H7 (cell line): ENCODE measurements at regions not wholly inside any gene's neighbourhood (a gene's known extent, or its start where the extent isn't known, plus 50 kb on each side); places are given as distances from the start of the nearest gene placed in this dataset.
A peak's percentile ranks its signal among the peaks of the same experiment; 100 is the strongest.
"Not testable (repeated sequence)": the region's sequence is repeated elsewhere in the genome, so short reads cannot be mapped to it uniquely, and the experiment has no call there.

Source experiments
- DNase-seq: peaks from one replicate; pipeline ENCODE4 v3.0.0; 2012
- H3K27me3 ChIP-seq: 2 replicates; pipeline ENCODE4 v1.6.0; 2011; ENCODE audit warnings: mild to moderate bottlenecking, low read length; ENCODE audit not compliant: control insufficient read depth, insufficient read depth
- H3K36me3 ChIP-seq: replicated peaks from 2 replicates; pipeline ENCODE4 v1.5.1; 2011; ENCODE audit warnings: low read length; ENCODE audit not compliant: control insufficient read depth, insufficient read depth
- H3K4me3 ChIP-seq: 2 replicates; pipeline ENCODE4 v1.5.1; 2011; ENCODE audit warnings: low read depth, mild to moderate bottlenecking, control low read depth, low read length, moderate library complexity; ENCODE audit not compliant: insufficient read depth

DNA sequence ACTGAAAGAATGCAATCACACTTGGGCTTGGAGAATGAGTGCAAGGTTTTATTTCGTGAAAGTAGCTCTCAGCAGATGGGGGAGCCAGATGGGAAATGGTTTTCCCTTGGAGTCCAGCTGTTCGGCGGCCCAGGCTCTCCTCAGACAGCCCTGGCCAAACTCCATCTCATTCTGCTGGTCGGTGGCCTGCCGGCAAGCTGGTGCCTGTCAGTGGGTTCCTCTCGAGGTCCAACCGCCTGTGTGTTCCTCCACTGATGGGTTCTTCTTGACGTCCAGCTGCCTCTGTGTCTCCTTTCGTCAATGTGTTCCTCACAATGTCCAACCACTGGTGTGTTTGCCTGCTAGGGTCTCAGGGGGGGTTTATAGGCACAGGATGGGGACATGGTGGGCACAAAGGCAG, 80.3 kb downstream of the POU3F4 start:
- no peak overlapping the region for H3K4me3 ChIP-seq
- H3K36me3 ChIP-seq, result no peaks in the 10 kb centered on the region
- no peak for DNase-seq
- no peaks in the 10 kb centered on the region for H3K27me3 ChIP-seq

GRCh38 chrX:83593634-83594294, 85.7 kb downstream of the POU3F4 start:
- H3K4me3 ChIP-seq, result peak overlapping the region; percentile 36
- no peaks in the 10 kb centered on the region for H3K36me3 ChIP-seq
- no peak for DNase-seq
- no peaks in the 10 kb centered on the region for H3K27me3 ChIP-seq

GRCh38 chrX:83630662-83631061, 122.6 kb downstream of the POU3F4 start:
- Histone ChIP-seq H3K27me3 (no peaks in the 10 kb centered on the region), H3K4me3 (no peak overlapping the region), H3K36me3 (no peaks in the 10 kb centered on the region)
- DNase-seq, result no peak

GRCh38 chrX:83649706-83650105, 141.6 kb downstream of the POU3F4 start:
- not testable (repeated sequence) for DNase-seq, H3K27me3 ChIP-seq, H3K36me3 ChIP-seq, H3K4me3 ChIP-seq

- H3K4me3 ChIP-seq, result no peak overlapping the region
- DNase-seq, result peak; percentile 13
- H3K36me3 ChIP-seq, result no peaks in the 10 kb centered on the region
- H3K27me3 ChIP-seq, result no peaks in the 10 kb centered on the region
Measured at GRCh38 chrX:83658731-83659130, 150.6 kb downstream of the POU3F4 start.
